ENCODE measurements at regions not wholly inside any gene's neighbourhood (a gene's known extent, or its start where the extent isn't known, plus 50 kb on each side); places are given as distances from the start of the nearest gene placed in this dataset.

DNA sequence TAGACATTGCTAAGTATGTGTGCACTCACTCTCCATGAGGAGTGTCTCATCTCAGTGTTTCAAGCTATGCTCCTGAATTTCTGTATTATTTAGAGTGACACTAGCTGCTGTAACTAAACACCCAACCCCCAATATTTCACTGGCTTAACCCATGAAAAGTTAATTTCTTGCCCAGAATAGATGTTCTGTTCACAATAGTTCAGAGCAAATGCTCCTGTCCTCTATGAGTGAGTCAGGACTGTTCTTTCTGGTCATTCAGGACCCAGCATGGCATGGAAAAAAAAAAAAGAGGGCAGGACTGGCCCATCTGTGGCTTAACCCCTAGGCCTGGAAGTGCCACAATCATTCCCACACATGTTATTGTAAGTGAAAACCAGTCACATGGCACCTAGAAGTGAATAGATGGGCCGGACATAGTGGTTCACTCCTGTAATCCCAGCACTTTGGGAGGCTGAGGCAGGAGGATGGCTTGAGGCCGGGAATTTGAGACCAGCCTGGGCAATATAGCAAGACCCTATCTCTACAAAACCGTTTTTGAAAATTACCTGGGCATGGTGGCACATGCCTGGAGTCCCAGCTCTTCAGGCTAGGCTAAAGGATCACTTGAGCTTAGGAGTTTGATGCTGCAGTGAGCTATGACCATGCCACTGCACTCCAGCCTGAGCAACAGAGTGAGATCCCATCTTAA is 663.6 kb downstream of the IRS1 start:
- Histone ChIP-seq H3K4me3 (no peak overlapping the region), H3K27ac (no peak overlapping the region), H3K4me1 (ENCODE audit: low read depth) (peaks cover 3% of the 10 kb centered on the region), H3K36me3 (no peaks in the 10 kb centered on the region), H3K27me3 (no peaks in the 10 kb centered on the region), H3K9me3 (ENCODE audit: low read depth) (no peaks in the 10 kb centered on the region)
- DNase-seq (ENCODE audit: low read depth in 1 of 2, low spot score in 1 of 2): no peak
- TF ChIP-seq, protein P1, sequence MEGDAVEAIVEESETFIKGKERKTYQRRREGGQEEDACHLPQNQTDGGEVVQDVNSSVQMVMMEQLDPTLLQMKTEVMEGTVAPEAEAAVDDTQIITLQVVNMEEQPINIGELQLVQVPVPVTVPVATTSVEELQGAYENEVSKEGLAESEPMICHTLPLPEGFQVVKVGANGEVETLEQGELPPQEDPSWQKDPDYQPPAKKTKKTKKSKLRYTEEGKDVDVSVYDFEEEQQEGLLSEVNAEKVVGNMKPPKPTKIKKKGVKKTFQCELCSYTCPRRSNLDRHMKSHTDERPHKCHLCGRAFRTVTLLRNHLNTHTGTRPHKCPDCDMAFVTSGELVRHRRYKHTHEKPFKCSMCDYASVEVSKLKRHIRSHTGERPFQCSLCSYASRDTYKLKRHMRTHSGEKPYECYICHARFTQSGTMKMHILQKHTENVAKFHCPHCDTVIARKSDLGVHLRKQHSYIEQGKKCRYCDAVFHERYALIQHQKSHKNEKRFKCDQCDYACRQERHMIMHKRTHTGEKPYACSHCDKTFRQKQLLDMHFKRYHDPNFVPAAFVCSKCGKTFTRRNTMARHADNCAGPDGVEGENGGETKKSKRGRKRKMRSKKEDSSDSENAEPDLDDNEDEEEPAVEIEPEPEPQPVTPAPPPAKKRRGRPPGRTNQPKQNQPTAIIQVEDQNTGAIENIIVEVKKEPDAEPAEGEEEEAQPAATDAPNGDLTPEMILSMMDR (IDR thresholded peaks at IDR 0.05; ENCODE audit: low read depth, low read length): no peak

- Histone ChIP-seq H3K4me3 (no peak overlapping the region), H3K36me3 (no peaks in the 10 kb centered on the region), H3K27ac (no peak overlapping the region), H3K4me1 (ENCODE audit: low read depth) (peaks cover 3% of the 10 kb centered on the region), H3K9me3 (ENCODE audit: low read depth) (no peaks in the 10 kb centered on the region), H3K27me3 (no peaks in the 10 kb centered on the region)
- TF ChIP-seq, protein P1 (IDR thresholded peaks at IDR 0.05; ENCODE audit: low read depth, low read length): no peak
- no peak for DNase-seq (ENCODE audit: low read depth in 1 of 2, low spot score in 1 of 2)
Measured at GRCh38 chr2:226132323-226133215, 667.1 kb downstream of the IRS1 start.

DNA sequence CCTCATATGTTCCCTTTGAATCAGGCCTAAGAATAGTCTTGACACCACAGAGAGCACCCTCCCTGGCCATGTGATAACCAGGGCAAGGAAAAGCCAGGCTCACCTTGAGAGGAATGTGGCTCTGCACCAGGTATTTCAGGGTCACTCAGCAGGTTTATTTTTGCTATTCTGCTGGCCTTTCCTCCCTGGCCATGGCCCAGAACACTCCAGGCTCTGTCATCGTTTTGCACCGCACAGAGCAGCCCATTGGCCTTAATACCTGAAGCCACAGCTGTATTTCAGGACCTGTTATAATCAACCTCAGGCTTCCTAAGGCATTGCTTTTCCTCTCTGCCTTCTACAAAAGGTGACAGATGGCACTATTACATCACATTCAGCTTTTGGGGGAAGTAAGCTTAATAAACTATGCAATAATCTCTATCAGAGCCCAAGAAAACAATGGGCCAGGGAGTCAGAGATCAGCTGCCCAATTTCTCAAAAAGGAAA is 668.3 kb downstream of the IRS1 start:
- Histone ChIP-seq H3K27me3 (no peaks in the 10 kb centered on the region), H3K4me1 (ENCODE audit: low read depth) (no peaks in the 10 kb centered on the region), H3K4me3 (no peak overlapping the region), H3K9me3 (ENCODE audit: low read depth) (no peaks in the 10 kb centered on the region), H3K36me3 (no peaks in the 10 kb centered on the region), H3K27ac (no peak overlapping the region)
- TF ChIP-seq, protein P1 (IDR thresholded peaks at IDR 0.05; ENCODE audit: low read depth, low read length): no peak
- DNase-seq (ENCODE audit: low read depth in 1 of 2, low spot score in 1 of 2): no peak

DNA sequence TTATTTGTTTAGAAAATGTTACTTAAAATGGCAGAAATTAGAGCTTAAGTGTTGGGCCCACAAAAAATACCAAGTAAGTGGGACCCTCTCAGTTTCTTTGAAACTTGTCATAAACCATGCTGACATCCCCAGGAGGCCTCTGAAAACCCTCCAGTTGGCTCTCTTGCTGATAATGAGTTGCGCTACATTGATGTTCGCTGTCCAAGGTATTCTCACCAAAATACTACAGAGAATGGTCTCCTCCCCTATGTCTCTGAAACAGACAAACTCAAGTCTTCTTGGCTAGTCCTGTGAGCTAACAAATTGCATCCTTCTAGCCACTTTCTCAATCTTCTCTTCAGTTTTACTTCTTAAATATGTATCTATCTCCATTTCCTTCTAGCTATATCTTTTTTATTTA is 669.4 kb downstream of the IRS1 start:
- Histone ChIP-seq H3K4me3 (no peak overlapping the region), H3K27me3 (no peaks in the 10 kb centered on the region), H3K9me3 (ENCODE audit: low read depth) (no peaks in the 10 kb centered on the region), H3K36me3 (no peaks in the 10 kb centered on the region), H3K27ac (no peak overlapping the region), H3K4me1 (ENCODE audit: low read depth) (no peaks in the 10 kb centered on the region)
- TF ChIP-seq, protein P1 (IDR thresholded peaks at IDR 0.05; ENCODE audit: low read depth, low read length): no peak
- DNase-seq (ENCODE audit: low read depth in 1 of 2, low spot score in 1 of 2): peak; percentile 47 to 50

DNA sequence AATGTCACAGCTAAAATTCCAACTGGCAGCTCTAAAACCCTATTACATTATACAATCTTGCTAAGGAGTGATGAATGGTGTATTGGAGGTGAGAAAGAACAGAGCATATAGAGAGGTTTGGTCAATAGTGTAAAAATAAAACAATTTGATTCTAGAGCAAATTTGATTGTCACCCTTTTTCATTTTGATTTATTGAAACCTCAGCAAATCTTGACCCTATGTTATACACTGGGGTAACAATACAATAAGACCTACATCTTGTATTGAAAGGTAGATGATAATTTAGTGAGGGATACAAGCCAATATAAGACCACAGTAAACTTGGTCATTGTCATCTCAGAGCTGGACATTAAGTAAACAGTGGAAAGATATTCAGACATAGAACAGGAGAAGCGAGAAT is 671.9 kb downstream of the IRS1 start:
- Histone ChIP-seq H3K4me1 (ENCODE audit: low read depth) (no peaks in the 10 kb centered on the region), H3K27me3 (no peaks in the 10 kb centered on the region), H3K4me3 (no peak overlapping the region), H3K27ac (no peak overlapping the region), H3K36me3 (no peaks in the 10 kb centered on the region), H3K9me3 (ENCODE audit: low read depth) (no peaks in the 10 kb centered on the region)
- no peak for DNase-seq (ENCODE audit: low read depth in 1 of 2, low spot score in 1 of 2)
- TF ChIP-seq, protein P1 (IDR thresholded peaks at IDR 0.05; ENCODE audit: low read depth, low read length): no peak

Measured in cardiac muscle cell (in vitro differentiated cells and primary cell).